Mucosa of rectum (tissue), 2 donors: ENCODE measurements at regions not wholly inside any gene's neighbourhood (a gene's known extent, or its start where the extent isn't known, plus 50 kb on each side); places are given as distances from the start of the nearest gene placed in this dataset.

Experiments used
- H3K27ac ChIP-seq, 2 donors: one replicate each; pipeline ENCODE4 v1.7.0; 2013; ENCODE audit warnings: inconsistent platforms in 2 of 2, low read depth in 2 of 2, low read length in 2 of 2
- H3K27me3 ChIP-seq, 2 donors: one replicate each; pipeline ENCODE4 v1.7.0; 2013; ENCODE audit warnings: low read length in 2 of 2; ENCODE audit not compliant: control insufficient read depth in 2 of 2, insufficient read depth in 2 of 2
- H3K36me3 ChIP-seq, 2 donors: one replicate each; pipeline ENCODE4 v1.7.0; 2013; ENCODE audit warnings: low read length in 2 of 2; ENCODE audit not compliant: control insufficient read depth in 2 of 2, insufficient read depth in 2 of 2
- H3K4me1 ChIP-seq, 2 donors: one replicate each; pipeline ENCODE4 v1.7.0; 2013; ENCODE audit warnings: low read length in 2 of 2, mild to moderate bottlenecking in 1 of 2; ENCODE audit not compliant: control insufficient read depth in 2 of 2, insufficient read depth in 2 of 2
- H3K4me3 ChIP-seq, 2 donors: one replicate each; pipeline ENCODE4 v1.7.0; 2013; ENCODE audit warnings: low read length in 2 of 2
- H3K9ac ChIP-seq, 2 donors: one replicate each; pipeline ENCODE4 v1.7.0; 2013; ENCODE audit warnings: low read length in 2 of 2, low read depth in 1 of 2, mild to moderate bottlenecking in 1 of 2
- H3K9me3 ChIP-seq, 2 donors: one replicate each; pipeline ENCODE4 v1.7.0; 2013; ENCODE audit warnings: low read length in 2 of 2; ENCODE audit not compliant: control insufficient read depth in 2 of 2
- donor health status: healthy.
- donor health status: Normal muscosa, but diverticular disease.

- Histone ChIP-seq H3K36me3 (no peaks in the 10 kb centered on the region), H3K9me3 (no peaks in the 10 kb centered on the region), H3K27ac (no peak overlapping the region), H3K27me3 (no peaks in the 10 kb centered on the region), H3K4me1 (no peaks in the 10 kb centered on the region), H3K4me3 (no peak overlapping the region), H3K9ac (no peak overlapping the region)
These were observed 1415.8 kb upstream of the B3GALT2 start for GRCh38 chr1:194602184-194602583.

GRCh38 chr1:194600716-194601115 is 1414.3 kb upstream of the B3GALT2 start:
- Histone ChIP-seq H3K36me3 (no peaks in the 10 kb centered on the region), H3K9ac (no peak overlapping the region), H3K27ac (no peak overlapping the region), H3K27me3 (no peaks in the 10 kb centered on the region), H3K9me3 (no peaks in the 10 kb centered on the region), H3K4me3 (no peak overlapping the region), H3K4me1 (no peaks in the 10 kb centered on the region)

- Histone ChIP-seq H3K36me3 (no peaks in the 10 kb centered on the region), H3K4me3 (no peak overlapping the region), H3K27ac (no peak overlapping the region), H3K9ac (no peak overlapping the region), H3K27me3 (no peaks in the 10 kb centered on the region), H3K9me3 (no peaks in the 10 kb centered on the region), H3K4me1 (no peaks in the 10 kb centered on the region)
These were observed 1411.7 kb upstream of the B3GALT2 start for GRCh38 chr1:194598098-194598497.

- H3K36me3 ChIP-seq, result no peaks in the 10 kb centered on the region
- no peak overlapping the region for H3K27ac ChIP-seq
- no peak overlapping the region for H3K9ac ChIP-seq
- no peaks in the 10 kb centered on the region for H3K4me1 ChIP-seq
- H3K4me3 ChIP-seq, result no peak overlapping the region
- no peaks in the 10 kb centered on the region for H3K9me3 ChIP-seq
- no peaks in the 10 kb centered on the region for H3K27me3 ChIP-seq
These were observed 1399.9 kb upstream of the B3GALT2 start for GRCh38 chr1:194586302-194586701.

- Histone ChIP-seq H3K27me3 (no peaks in the 10 kb centered on the region), H3K4me1 (no peaks in the 10 kb centered on the region), H3K9ac (no peak overlapping the region), H3K36me3 (no peaks in the 10 kb centered on the region), H3K4me3 (no peak overlapping the region), H3K27ac (no peak overlapping the region), H3K9me3 (no peaks in the 10 kb centered on the region)
These were observed 1397.6 kb upstream of the B3GALT2 start for GRCh38 chr1:194584052-194584451.

GRCh38 chr1:194570476-194570875 is 1384.1 kb upstream of the B3GALT2 start:
- Histone ChIP-seq H3K27me3 (no peaks in the 10 kb centered on the region), H3K36me3 (no peaks in the 10 kb centered on the region), H3K27ac (no peak overlapping the region), H3K4me1 (no peaks in the 10 kb centered on the region), H3K9me3 (no peaks in the 10 kb centered on the region), H3K4me3 (no peak overlapping the region), H3K9ac (no peak overlapping the region)

- Histone ChIP-seq H3K9me3 (no peaks in the 10 kb centered on the region), H3K27ac (no peak overlapping the region), H3K9ac (no peak overlapping the region), H3K27me3 (no peaks in the 10 kb centered on the region), H3K4me1 (no peaks in the 10 kb centered on the region), H3K4me3 (no peak overlapping the region), H3K36me3 (no peaks in the 10 kb centered on the region)
These were observed 1382.2 kb upstream of the B3GALT2 start for GRCh38 chr1:194568610-194569009.

GRCh38 chr1:194548071-194548470 is 1361.7 kb upstream of the B3GALT2 start:
- H3K4me1 ChIP-seq, result no peaks in the 10 kb centered on the region
- H3K36me3 ChIP-seq, result no peaks in the 10 kb centered on the region
- no peak overlapping the region for H3K9ac ChIP-seq
- no peaks in the 10 kb centered on the region for H3K9me3 ChIP-seq
- no peak overlapping the region for H3K4me3 ChIP-seq
- no peaks in the 10 kb centered on the region for H3K27me3 ChIP-seq
- no peak overlapping the region for H3K27ac ChIP-seq

- H3K9me3 ChIP-seq, result peaks cover 0 to 3% of the 10 kb centered on the region in 2 donors
- no peaks in the 10 kb centered on the region for H3K27me3 ChIP-seq
- no peak overlapping the region for H3K9ac ChIP-seq
- no peaks in the 10 kb centered on the region for H3K36me3 ChIP-seq
- H3K27ac ChIP-seq, result no peak overlapping the region
- H3K4me3 ChIP-seq, result no peak overlapping the region
- H3K4me1 ChIP-seq, result no peaks in the 10 kb centered on the region
These were observed 1357.6 kb upstream of the B3GALT2 start for GRCh38 chr1:194544012-194544411.

GRCh38 chr1:194538453-194538852 is 1352.0 kb upstream of the B3GALT2 start:
- Histone ChIP-seq H3K4me1 (no peaks in the 10 kb centered on the region), H3K9ac (no peak overlapping the region), H3K27me3 (no peaks in the 10 kb centered on the region), H3K9me3 (peaks cover 0 to 3% of the 10 kb centered on the region in 2 donors), H3K27ac (no peak overlapping the region), H3K36me3 (no peaks in the 10 kb centered on the region), H3K4me3 (no peak overlapping the region)

GRCh38 chr1:194537521-194537920 is 1351.1 kb upstream of the B3GALT2 start:
- H3K4me1 ChIP-seq, result no peaks in the 10 kb centered on the region
- no peak overlapping the region for H3K4me3 ChIP-seq
- no peaks in the 10 kb centered on the region for H3K36me3 ChIP-seq
- no peak overlapping the region for H3K9ac ChIP-seq
- H3K27me3 ChIP-seq, result no peaks in the 10 kb centered on the region
- no peak overlapping the region for H3K27ac ChIP-seq
- H3K9me3 ChIP-seq, result peaks cover 0 to 3% of the 10 kb centered on the region in 2 donors
